CD4-positive, alpha-beta T cell treated with Interleukin-4 for 4 hours (primary cell): ENCODE measurements at regions not wholly inside any gene's neighbourhood (a gene's known extent, or its start where the extent isn't known, plus 50 kb on each side); places are given as distances from the start of the nearest gene placed in this dataset.

ENCODE experiments used
- DNase-seq: peaks from one replicate; pipeline ENCODE4 v3.0.0-alpha.2; 2020

DNA sequence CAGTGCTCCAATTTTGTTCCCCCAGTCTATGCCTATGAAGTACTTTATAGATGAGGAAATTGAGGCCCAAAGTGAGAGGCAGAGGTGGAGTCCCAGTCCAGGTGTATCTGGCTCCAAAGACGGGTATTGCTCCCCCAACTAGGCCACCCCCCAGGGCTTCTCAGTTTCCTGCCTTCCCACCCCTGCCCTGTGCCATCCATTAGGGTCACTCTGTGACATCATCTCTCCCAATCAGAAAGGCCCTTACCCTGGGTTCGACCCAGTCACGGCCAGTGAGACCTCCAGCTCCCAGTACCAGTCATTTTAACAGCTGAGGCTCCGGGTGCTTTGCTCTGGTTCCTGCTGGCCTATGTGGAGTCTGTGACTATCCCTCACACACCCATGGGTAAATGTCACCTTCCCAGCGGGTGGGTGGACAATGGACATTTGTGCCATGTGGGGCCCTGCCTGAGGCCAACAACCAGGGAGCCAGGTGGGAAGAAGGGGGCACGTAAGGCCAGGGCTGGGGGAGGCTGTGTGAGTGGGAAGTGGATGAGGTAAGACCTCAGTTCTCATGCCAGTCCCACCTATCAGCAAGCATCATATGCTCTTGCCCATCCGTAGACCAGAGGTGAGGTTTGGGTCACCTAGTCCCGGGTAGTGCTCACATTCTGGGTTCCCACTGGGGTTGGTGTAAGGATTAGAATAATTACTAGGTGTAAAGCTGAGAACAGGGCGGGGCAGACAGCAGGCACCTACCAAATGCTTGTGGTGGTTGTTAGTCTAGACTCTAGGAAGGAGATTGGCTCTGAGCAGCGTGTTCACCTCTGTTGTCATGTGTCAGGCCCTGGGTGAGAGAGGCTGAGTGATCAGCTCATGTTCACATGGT lies 685.9 kb downstream of the MATN1 start:
- no peak for DNase-seq

DNA sequence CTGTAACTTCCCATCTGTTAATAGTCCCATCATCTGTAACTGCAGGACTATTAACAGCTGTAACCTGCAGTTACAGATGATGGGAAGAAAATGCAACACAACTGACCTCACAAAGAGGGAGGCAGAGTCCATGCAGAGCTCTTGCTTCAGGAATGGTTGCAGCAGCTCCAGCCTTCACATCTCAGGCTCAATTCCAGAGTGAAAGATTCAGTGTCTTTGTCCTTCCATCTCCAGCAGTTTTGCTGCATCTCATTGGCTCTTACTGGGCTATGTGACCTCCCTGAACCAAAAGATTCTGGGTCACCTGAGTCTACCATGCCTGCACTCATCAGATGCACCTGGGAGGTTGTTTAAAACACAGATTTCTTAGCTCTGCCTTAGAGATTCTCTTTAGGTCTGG lies 686.7 kb downstream of the MATN1 start:
- no peak for DNase-seq

- DNase-seq: no peak
Measured at GRCh38 chr1:30036229-30036547, 687.2 kb downstream of the MATN1 start.

DNA sequence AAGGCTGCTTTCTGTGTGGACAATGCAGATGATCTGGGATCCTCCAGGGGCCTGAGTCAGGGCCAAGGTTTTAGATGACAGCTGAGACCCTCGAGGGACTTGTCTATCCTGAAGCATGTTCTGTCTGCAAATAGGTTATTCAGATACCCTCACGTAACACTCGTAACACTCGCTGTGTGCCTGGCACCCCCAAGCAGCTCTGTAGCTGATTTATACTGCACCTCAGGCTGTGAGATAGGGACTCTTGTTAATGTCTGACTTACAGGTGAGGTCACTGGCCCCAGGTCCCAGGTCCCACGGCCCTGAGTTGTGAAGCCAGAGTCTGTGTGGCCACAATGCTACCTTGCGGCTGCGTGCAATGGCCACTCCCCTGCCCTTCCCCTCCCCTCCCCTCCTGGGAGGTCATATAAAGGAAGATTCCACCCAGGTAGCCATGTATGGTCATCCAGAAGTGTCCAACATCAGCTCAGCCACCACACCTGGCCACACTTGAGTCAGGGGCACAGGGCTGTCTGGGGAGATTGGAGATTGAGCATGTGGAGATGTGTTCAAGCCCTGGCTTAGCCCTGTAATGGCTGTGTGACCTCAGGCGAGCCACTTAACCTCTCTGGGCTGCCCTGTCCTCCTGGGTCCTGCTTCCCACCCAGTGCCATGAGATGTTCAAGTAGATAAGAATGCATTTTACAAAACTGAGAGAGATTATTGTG lies 687.7 kb downstream of the MATN1 start:
- DNase-seq: no peak

GRCh38 chr1:30034627-30035521 lies 688.5 kb downstream of the MATN1 start:
- no peak for DNase-seq

GRCh38 chr1:30034105-30034626 lies 689.2 kb downstream of the MATN1 start:
- no peak for DNase-seq

GRCh38 chr1:30033256-30034104 lies 689.9 kb downstream of the MATN1 start:
- DNase-seq: no peak

- DNase-seq: no peak
Measured at GRCh38 chr1:30032302-30032701, 691.1 kb downstream of the MATN1 start.

GRCh38 chr1:30029677-30030076 lies 693.7 kb downstream of the MATN1 start:
- no peak for DNase-seq

DNA sequence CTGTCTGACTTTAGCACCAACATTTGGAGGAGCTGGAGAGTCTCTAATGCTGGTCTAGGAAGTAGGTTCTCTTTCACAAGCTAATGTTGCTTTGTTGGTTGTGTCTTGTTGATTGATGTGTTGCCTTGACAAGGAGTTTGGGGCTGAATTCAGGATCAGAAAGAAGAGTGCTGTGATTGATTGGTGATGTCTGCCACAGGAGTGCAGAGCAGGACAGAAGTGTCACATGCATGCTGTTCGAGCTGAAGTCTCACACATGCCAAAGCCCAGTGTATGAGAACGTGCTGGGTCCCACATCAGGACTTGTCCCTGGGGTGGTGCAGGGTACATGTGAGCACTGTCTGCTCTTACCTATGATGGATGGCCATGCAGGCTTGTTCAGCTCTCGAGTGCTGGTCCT lies 694.4 kb downstream of the MATN1 start:
- no peak for DNase-seq

GRCh38 chr1:30028283-30028682 lies 695.1 kb downstream of the MATN1 start:
- DNase-seq: no peak

DNA sequence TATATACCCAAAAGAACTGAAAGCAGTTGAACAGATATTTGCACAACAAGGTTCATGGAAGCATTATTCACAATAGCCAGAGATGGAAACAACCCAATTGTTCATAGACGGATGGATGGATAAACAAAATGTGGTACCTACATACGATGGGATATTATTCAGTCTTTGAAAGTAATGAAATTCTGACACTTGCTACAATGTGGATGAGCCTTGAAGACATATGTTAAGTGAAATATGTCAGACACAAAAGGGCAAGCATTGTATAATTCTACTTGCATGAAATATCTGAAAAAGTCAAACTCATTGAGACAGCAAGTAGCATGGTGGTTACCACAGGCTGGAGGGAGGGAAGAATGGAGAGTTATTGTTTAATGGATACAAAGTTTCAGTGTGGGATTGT lies 696.1 kb downstream of the MATN1 start:
- no peak for DNase-seq

- DNase-seq: no peak
Measured at GRCh38 chr1:30024411-30025195, 698.8 kb downstream of the MATN1 start.

DNA sequence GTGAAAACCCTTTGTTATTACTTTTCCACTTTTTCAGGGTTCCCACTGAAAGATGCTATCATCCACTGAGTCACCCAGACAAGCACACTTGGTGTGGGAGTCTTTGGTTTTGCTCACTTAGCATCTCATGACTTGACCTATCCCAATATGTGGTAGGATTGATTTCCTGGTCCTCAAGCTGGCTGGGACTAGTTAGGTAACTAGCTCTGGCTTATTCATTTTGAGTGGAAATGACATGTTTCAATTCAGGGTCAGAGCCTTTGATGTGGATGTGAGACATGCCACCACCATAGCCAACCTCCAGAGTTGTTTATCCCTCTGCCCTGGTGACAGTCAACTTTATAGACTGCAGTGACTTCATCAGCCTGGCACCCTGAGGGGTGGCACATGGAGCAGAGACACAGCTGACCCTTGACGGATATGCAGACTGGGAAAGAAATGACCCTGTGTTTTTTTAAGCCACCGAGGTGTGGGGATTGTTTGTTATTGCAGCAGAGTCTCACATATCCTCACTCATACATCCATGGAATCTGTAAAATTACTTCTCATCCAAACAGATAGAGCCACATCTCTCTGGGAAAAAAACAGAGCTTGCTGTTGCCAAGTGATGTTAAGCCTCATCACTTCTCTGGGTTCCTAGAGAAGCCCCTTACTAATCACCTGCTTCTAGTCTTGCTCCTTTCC lies 699.9 kb downstream of the MATN1 start:
- no peak for DNase-seq

- DNase-seq: no peak
Measured at GRCh38 chr1:30014031-30014430, 709.4 kb downstream of the MATN1 start.

DNA sequence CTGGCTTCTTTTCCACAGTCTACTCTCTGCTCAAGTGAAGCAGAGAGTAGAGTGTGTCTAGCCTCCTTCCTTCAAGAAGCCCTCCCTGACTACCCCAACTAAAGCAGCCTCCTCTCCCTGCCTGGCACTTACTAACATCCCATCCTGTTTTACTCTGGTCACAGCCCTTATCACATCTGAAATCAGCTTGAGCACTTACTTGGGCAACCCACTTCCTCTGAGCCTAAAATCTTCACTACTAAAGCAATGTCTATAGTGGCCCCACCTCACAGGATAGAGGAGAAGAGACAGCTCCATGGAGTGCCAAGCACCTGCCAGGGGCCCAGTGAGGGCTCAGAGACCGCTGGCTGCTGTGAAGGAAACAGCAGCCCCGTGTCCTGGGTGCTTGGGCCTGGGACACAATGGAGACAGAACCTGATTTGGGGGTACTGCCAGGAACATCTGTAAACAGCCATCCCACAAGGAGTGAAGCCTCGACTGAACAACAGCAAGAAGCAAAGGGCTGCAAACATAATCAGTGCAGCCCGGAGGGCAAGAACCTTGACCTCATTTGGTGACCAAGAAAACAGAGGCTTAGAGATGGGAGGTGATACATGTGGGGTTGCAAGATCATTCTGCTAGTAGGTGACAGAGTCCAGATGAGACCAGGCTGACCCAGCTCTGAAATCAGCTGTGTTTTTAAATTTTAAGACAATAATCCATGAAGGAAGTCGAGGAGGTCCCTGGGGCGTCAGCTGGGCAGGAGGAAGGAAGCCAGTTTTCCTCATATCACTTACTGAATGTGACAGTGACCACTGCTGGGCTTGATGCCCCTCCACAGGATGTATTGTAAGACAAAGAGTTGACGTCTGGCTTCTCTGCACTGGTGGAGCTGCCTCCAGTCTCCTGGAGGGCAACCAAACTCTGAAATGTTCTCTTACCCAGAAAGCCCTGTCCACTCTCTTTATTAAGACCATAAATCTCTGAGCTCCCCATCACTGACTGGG lies 710.6 kb downstream of the MATN1 start:
- DNase-seq: no peak

GRCh38 chr1:30011970-30012369 lies 711.4 kb downstream of the MATN1 start:
- DNase-seq: no peak

DNA sequence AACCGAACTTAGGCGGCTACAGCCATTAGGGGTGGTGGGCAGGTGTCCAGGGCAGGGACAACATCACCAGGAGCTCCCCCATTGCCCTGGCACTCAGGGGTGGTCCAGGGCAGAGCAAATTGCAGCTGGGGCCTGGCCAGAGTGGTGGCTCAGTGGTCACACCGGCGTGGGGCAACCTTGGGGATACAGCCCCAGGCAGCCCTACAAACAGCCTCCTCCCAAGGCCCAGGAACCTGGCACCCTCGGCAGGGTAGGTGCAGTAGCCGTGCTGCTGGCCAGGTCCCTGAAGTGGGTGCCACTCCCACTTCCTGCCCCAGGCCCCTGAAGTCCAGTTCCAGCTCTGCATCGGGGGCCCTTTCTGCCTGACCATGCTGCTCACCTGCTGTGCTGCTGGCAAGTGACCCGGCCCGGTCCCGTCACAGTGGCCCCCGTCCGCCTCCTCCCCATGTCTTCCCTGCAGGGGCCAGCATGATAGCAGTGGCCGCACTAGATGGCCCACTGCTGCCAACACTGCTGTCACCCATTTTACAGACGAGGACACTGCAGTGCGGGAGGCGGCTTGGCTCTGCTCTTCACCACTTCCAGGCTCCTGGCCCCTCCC lies 712.8 kb downstream of the MATN1 start:
- DNase-seq: no peak

- no peak for DNase-seq
Measured at GRCh38 chr1:30009720-30010119, 713.7 kb downstream of the MATN1 start.
